Left ventricle myocardium superior (tissue), 1 donor: ENCODE measurements at regions not wholly inside any gene's neighbourhood (a gene's known extent, or its start where the extent isn't known, plus 50 kb on each side); places are given as distances from the start of the nearest gene placed in this dataset.

Experiments
- ATAC-seq: fragments of 200-7000 bp; cut with Tn5 transposase; one replicate; pipeline ENCODE4 v1.9.1; 2020; ENCODE audit warnings: mild to moderate bottlenecking, moderate library complexity
- DNase-seq: peaks from one replicate; pipeline ENCODE4 v3.0.0-alpha.2; 2020
- intact Hi-C: fragments of 100-400 bp; cut with micrococcal nuclease; formaldehyde crosslinking; loops from one replicate; pipeline ENCODE4 v1.11.0; 2022
- donor health status: DM: no; HTN: yes; CAD: no; lungs with severe emphysema.

DNA sequence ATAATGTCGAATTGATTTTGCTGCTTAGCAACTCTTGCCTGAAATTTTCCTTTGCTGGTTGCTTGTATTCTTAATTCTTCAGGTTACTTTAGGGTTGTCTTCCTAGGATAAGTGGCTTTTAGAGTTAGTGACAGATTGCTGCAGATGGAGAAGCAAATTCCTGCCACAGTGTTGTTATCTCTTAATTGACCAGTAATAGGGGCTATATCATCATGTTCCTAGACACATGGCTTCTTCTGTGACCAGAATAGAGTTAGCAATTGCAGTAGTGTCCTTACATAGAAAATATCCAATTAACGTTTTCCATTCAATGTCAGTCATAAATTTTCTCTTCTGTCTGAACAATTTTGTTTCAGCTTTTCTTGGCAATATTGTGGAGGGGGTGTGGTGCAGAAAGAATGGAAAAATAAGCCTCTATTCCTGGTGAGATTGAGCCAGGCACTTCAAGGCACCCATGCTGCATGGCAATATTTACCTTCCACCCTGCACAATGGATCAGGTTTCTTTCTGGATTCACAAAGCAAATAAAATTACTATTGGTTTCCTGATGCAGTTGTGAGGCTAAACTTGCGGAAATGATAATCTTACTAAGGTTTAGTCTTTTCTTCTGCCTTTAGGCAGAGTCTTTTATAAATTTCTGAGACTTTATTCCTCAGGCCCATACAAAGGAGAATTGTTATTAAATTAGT, 1481.5 kb downstream of the EFNA5 start:
- DNase-seq (no peak), ATAC-seq (no peak)
- intact Hi-C loops: no loop called here

DNA sequence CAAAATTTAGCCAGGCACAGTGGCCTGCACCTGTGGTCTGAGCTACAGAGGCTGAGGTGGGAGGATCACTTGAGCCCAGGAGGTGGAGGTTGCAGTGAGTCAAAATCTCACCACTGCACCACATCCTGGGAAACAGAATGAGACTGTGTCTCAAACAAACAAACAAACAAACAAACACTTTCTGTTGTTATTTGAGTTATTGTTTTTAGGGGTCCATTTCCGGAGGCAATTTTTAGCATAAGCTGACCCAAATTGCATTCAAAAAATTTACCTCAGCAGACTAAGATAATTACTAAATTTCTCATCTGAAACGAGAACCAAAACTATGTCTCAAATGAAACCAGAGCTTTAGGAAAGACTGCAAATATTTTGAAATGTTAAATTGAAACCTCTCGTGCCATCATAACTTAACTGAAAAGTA, 1485.1 kb downstream of the EFNA5 start:
- no peak for ATAC-seq
- DNase-seq: no peak
- intact Hi-C loops: no loop called here

DNA sequence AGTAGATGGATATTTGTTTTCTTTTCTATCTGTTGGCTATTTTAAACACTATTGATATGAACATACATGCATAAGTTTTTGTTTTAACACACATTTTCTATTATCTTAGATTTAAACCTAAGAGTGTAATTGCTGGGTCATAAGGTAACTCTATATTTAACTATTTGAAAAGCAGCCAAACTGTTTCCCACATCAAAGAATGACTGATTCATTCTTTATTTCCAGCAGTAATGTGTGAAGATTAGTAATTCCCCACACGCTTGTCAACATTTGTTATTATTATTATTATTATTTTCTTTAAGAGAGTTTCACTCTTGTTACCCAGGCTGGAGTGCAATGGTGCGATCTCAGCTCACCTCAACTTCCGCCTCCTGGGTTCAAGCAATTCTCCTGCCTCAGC, 1495.8 kb downstream of the EFNA5 start:
- no peak for DNase-seq
- ATAC-seq: no peak
- intact Hi-C loops: no loop called here

DNA sequence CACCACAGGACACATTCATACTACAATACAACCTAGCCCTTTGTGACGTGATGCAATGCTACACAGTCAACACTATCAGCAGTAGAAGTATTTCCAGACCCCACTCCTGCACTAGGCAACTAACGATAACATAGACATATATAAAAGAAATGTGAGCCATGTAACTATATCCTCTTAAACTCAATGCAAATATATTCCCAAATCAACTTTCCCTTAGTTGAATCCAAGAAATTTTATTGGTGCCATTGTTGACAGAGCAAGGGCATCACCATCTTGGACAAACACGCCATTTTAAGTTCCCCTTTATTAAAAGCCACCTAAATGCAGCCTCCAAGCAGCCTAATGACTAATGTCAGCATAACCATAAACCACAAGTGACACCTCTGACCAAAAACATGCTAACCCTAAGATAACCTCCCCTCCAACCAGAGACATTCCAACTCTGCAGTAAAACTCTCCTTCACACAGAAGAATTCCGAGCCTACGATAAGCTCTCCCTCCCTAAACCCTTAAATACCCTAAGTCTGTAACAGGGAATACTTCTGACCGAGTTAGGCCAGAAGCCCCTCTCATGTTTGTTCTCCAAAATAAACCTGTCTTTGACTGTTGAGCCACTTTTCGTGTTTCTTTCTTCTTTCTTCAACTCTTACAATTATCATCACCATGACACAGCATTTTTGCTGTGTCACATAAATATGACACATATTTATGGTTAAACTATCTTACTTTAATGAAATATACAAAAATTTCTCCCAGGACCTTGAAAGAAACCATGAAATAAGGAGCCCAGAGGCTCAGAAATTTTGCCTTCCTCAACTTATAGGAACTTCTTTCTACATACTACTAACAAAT, 1497.8 kb downstream of the EFNA5 start:
- ATAC-seq (no peak), DNase-seq (no peak)
- intact Hi-C loops: no loop called here

GRCh38 chr5:106171708-106172107, 1499.0 kb downstream of the EFNA5 start:
- no peak for DNase-seq
- intact Hi-C loops: no loop called here
- ATAC-seq: no peak

DNA sequence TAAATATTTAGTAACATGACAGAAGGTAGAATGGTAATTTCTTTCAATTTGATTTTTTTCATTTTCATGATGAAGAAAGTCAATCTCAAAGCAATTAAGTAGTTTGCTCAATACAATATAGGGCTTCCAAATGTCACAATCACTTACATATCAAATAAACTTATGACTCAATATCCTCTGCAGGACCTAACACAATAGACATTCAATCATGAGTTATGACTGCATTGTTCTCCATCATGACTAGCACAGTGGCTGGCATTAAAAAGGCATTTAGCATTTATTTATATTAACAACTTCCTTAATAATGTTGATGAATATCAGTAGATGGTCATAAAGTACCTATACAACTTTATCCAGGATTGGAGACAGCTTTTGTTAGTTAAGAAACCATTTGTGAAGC, 1499.6 kb downstream of the EFNA5 start:
- DNase-seq (no peak), ATAC-seq (no peak)
- intact Hi-C loops: no loop called here

DNA sequence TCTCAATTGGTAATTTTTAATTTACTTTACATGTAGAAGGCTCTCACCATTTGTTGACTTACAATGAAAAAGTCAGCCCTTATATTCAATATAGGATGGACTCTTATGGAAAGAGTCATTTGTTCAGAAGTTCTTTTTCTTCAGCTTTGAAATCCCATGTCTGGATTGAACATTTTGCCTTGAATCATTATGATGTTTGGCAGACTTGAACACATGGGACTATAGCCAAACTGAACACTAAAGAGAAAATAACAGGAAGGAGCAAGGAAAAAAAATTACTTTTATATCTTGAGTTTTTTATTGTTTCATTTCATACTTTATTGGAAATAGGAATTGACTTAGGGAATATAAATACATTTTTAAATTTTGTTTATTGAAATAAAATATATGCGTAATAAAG, 1503.0 kb downstream of the EFNA5 start:
- no peak for DNase-seq
- ATAC-seq: no peak
- intact Hi-C loops: no loop called here

- intact Hi-C loops: no loop called here
- no peak for ATAC-seq
- DNase-seq: no peak
Observed at GRCh38 chr5:106163233-106163632, 1507.5 kb downstream of the EFNA5 start.

DNA sequence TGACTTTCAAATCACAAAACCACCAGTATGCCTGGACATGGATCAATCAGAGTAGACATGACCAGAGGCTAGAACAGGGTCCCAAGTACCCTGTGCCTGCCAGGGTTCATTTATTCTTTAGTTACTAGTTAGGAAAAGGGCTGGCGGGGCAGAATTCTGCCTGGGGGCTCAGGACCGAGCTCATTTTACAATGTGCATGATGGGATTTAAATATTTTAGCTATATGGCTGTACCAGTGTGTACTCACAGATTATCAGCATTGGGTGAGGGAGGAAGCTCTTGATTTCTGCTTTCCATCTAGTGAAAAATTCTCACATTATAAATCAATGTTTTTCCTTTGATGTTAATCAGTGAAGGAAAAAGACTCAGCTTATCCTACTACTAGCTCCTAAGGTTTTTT, 1511.1 kb downstream of the EFNA5 start:
- ATAC-seq: no peak
- intact Hi-C loops: no loop called here
- no peak for DNase-seq

GRCh38 chr5:106154280-106154716, 1516.4 kb downstream of the EFNA5 start:
- no peak for ATAC-seq
- no peak for DNase-seq
- intact Hi-C loops: no loop called here

DNA sequence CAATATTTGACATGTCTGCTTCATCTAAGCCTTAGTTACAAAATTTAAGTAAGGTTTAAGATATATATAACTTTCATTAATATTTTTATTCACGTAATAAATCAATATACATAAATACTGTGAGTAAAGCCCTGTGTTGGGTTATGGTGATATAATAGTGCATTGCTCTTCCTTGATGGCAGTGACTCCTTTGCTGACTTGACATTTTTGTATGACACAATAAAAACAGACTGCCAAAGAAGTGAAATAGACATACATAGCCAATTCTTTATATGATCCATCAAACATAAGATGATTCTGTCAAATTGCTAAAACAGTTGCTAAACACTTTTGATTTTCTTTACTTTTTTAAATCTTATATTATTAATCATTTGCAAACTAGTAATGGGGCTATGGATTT, 1518.2 kb downstream of the EFNA5 start:
- intact Hi-C loops: no loop called here
- ATAC-seq (no peak), DNase-seq (no peak)

DNA sequence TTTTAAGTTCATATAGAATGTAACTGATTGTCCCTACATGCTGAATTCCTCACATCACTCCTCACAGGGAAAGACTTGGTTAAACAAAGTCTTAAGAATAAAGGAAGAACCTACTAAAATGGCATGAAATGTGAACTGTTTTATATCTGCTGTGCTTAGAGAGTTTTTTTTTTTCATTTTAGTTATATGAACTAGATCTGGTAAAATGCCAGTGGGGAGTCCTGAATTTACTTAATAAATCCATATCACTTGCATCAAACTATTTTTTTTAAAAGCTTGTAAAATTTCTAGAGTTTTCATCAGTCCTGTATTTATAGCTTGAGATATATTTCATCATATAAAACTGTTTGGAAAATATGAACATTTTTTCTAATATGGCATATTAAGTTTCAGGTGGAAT, 1528.6 kb downstream of the EFNA5 start:
- intact Hi-C loops: no loop called here
- ATAC-seq: no peak
- no peak for DNase-seq

- no peak for ATAC-seq
- intact Hi-C loops: no loop called here
- DNase-seq: no peak
Observed at GRCh38 chr5:106140101-106140500, 1530.6 kb downstream of the EFNA5 start.

GRCh38 chr5:106136061-106136460, 1534.7 kb downstream of the EFNA5 start:
- DNase-seq (no peak), ATAC-seq (no peak)
- intact Hi-C loops: no loop called here

GRCh38 chr5:106135473-106135872, 1535.3 kb downstream of the EFNA5 start:
- no peak for DNase-seq
- intact Hi-C loops: no loop called here
- no peak for ATAC-seq

DNA sequence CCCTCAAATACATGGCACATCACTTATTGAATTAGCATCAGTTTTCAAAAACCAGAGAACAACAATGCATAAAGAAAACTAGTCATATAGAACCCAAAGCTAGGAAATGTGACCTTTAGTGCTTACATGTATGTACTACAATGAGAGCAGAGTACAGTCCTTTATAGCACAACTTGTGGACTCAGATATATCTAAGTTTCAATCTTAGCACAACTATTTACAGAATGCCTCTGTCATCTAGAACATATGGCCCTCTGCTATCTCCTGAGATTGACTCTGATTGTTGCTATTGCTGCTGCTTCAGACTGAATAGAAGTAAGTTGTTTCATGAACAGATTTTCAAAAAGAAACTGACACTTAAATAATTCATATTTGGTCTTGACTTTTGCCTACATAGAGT, 1536.2 kb downstream of the EFNA5 start:
- DNase-seq: no peak
- intact Hi-C loops: no loop called here
- no peak for ATAC-seq

- intact Hi-C loops: no loop called here
- no peak for ATAC-seq
- DNase-seq: no peak
Observed at GRCh38 chr5:106127985-106128384, 1542.8 kb downstream of the EFNA5 start.

DNA sequence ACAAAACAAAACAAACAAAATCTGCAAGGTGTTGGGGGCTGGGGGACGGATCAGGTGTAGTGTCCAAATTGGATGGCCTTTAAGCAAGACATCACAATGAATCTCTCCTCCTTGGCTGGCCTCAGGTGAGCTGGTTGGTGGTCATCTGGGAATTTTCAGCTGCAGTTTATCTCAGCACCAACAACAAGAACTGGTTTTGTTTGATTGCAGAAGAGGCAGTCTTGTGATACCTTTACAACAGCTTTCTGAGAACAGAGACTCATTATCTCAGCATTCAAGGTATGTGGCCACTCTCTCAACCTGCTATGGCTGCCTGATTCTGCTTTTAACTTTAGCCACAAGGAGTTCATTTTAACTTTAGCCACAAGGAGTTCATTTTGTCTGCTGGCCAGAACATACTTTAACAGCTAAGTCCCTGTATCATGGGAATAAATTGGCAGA, 1543.4 kb downstream of the EFNA5 start:
- no peak for ATAC-seq
- intact Hi-C loops: no loop called here
- DNase-seq: no peak

DNA sequence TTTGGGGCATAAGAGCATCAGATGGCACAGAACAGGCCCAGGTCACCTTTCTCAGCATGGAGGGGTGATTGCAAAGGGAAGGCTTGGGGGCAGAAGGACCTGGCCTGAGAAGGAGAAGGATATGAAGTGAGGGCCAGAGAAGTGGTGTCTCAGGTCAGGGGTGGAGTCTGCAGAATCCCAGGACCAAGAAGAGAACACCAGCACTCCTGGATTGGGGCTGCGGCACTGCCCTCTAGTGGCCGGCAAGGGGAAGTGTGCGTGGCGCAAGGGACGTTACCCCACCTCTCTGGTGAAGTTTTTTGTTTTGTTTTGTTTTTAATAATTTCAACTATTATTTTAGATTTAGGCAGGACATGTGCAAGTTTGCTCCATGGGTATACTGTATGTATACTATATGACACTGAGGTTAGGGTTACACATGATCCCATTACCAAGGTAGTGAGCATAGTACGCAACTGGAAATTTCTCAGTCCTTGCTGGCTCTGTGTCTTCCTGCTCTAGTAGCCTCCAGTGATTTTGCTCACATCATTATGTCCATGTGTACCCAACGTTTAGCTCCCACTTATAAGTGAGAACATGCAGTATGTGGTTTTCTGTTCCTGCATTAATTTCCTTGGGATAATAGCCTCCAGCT, 1548.6 kb downstream of the EFNA5 start:
- intact Hi-C loops: no loop called here
- DNase-seq (no peak), ATAC-seq (no peak)

GRCh38 chr5:106116682-106117081, 1554.1 kb downstream of the EFNA5 start:
- intact Hi-C loops: no loop called here
- DNase-seq: no peak
- ATAC-seq: no peak
